WTC11 (cell line): ENCODE measurements at regions not wholly inside any gene's neighbourhood (a gene's known extent, or its start where the extent isn't known, plus 50 kb on each side); places are given as distances from the start of the nearest gene placed in this dataset.

Experiments used
- ATF3 ChIP-seq: sonication (generic); formaldehyde crosslinking; conservative IDR thresholded peaks from 2 replicates; pipeline ENCODE4 v1.8.1; 2022; ENCODE audit warnings: mild to moderate bottlenecking, missing genetic modification reagents
- CBFB ChIP-seq: sonication (generic); formaldehyde crosslinking; IDR thresholded peaks from 2 replicates; pipeline ENCODE4 v1.8.1; 2022; ENCODE audit warnings: mild to moderate bottlenecking, low read depth, missing genetic modification reagents
- CTCF ChIP-seq: fragments of 200-600 bp; IDR thresholded peaks from 2 replicates; pipeline ENCODE4 v1.8.0; 2022; ENCODE audit warnings: antibody characterized with exemption
- FOXP1 ChIP-seq: sonication (generic); formaldehyde crosslinking; IDR thresholded peaks from 2 replicates; pipeline ENCODE4 v1.8.0; 2022; ENCODE audit warnings: missing genetic modification reagents, mild to moderate bottlenecking, moderate library complexity, borderline replicate concordance
- HMGXB4 ChIP-seq: sonication (generic); formaldehyde crosslinking; IDR thresholded peaks from 2 replicates; pipeline ENCODE4 v1.8.1; 2023; ENCODE audit warnings: mild to moderate bottlenecking, moderate library complexity, missing genetic modification reagents
- NR2C2 ChIP-seq: sonication (generic); formaldehyde crosslinking; IDR thresholded peaks from 2 replicates; pipeline ENCODE4 v1.8.0; 2022; ENCODE audit warnings: mild to moderate bottlenecking, missing genetic modification reagents
- PRDM15 ChIP-seq: sonication (generic); formaldehyde crosslinking; IDR thresholded peaks from 2 replicates; pipeline ENCODE4 v1.8.0; 2022; ENCODE audit warnings: missing genetic modification reagents
- RELA ChIP-seq: sonication (generic); formaldehyde crosslinking; IDR thresholded peaks from 2 replicates; pipeline ENCODE4 v1.8.1; 2022; ENCODE audit warnings: missing genetic modification reagents, mild to moderate bottlenecking, borderline replicate concordance
- SMAD3 ChIP-seq: sonication (generic); formaldehyde crosslinking; IDR thresholded peaks from 2 replicates; pipeline ENCODE4 v1.8.0; 2022; ENCODE audit warnings: missing genetic modification reagents, mild to moderate bottlenecking, borderline replicate concordance
- ZNF317 ChIP-seq: sonication (generic); formaldehyde crosslinking; IDR thresholded peaks from 2 replicates; pipeline ENCODE4 v1.8.1; 2023; ENCODE audit warnings: low read depth, mild to moderate bottlenecking, moderate library complexity, missing genetic modification reagents, borderline replicate concordance
- ZNF425 ChIP-seq: fragments of 250-450 bp; sonication (Bioruptor Pico); conservative IDR thresholded peaks from 2 replicates; pipeline ENCODE4 v1.9.0; 2021; ENCODE audit warnings: mild to moderate bottlenecking
- TF ChIP-seq, protein P1 (sequence below): sonication (generic); formaldehyde crosslinking; IDR thresholded peaks from 2 replicates; pipeline ENCODE4 v1.8.1; 2022; ENCODE audit warnings: mild to moderate bottlenecking, moderate library complexity, missing genetic modification reagents
- TF ChIP-seq, protein P2 (sequence below): sonication (generic); formaldehyde crosslinking; IDR thresholded peaks from 2 replicates; pipeline ENCODE4 v1.8.1; 2022; ENCODE audit warnings: missing genetic modification reagents, borderline replicate concordance
- TF ChIP-seq, protein P3 (sequence below): sonication (generic); formaldehyde crosslinking; IDR thresholded peaks from 2 replicates; pipeline ENCODE4 v1.8.1; 2023; ENCODE audit warnings: mild to moderate bottlenecking, missing genetic modification reagents

- no peak for TF ChIP-seq CTCF
- TF ChIP-seq ZNF317, result no peak
- no peak for TF ChIP-seq PRDM15
- TF ChIP-seq FOXP1 (CRISPR knock-in tag), result no peak
- no peak for TF ChIP-seq ZNF425 (CRISPR knock-in tag)
- TF ChIP-seq, protein P1, sequence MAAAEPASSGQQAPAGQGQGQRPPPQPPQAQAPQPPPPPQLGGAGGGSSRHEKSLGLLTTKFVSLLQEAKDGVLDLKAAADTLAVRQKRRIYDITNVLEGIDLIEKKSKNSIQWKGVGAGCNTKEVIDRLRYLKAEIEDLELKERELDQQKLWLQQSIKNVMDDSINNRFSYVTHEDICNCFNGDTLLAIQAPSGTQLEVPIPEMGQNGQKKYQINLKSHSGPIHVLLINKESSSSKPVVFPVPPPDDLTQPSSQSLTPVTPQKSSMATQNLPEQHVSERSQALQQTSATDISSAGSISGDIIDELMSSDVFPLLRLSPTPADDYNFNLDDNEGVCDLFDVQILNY (CRISPR knock-in tag), result no peak
- TF ChIP-seq, protein P2, sequence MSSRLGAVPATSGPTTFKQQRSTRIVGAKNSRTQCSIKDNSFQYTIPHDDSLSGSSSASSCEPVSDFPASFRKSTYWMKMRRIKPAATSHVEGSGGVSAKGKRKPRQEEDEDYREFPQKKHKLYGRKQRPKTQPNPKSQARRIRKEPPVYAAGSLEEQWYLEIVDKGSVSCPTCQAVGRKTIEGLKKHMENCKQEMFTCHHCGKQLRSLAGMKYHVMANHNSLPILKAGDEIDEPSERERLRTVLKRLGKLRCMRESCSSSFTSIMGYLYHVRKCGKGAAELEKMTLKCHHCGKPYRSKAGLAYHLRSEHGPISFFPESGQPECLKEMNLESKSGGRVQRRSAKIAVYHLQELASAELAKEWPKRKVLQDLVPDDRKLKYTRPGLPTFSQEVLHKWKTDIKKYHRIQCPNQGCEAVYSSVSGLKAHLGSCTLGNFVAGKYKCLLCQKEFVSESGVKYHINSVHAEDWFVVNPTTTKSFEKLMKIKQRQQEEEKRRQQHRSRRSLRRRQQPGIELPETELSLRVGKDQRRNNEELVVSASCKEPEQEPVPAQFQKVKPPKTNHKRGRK (CRISPR knock-in tag), result no peak
- no peak for TF ChIP-seq HMGXB4 (CRISPR knock-in tag)
- TF ChIP-seq ATF3 (CRISPR knock-in tag), result no peak
- TF ChIP-seq, protein P3, sequence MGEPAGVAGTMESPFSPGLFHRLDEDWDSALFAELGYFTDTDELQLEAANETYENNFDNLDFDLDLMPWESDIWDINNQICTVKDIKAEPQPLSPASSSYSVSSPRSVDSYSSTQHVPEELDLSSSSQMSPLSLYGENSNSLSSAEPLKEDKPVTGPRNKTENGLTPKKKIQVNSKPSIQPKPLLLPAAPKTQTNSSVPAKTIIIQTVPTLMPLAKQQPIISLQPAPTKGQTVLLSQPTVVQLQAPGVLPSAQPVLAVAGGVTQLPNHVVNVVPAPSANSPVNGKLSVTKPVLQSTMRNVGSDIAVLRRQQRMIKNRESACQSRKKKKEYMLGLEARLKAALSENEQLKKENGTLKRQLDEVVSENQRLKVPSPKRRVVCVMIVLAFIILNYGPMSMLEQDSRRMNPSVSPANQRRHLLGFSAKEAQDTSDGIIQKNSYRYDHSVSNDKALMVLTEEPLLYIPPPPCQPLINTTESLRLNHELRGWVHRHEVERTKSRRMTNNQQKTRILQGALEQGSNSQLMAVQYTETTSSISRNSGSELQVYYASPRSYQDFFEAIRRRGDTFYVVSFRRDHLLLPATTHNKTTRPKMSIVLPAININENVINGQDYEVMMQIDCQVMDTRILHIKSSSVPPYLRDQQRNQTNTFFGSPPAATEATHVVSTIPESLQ (CRISPR knock-in tag), result no peak
- TF ChIP-seq NR2C2 (CRISPR knock-in tag), result no peak
- no peak for TF ChIP-seq RELA (CRISPR knock-in tag)
- no peak for TF ChIP-seq SMAD3 (CRISPR knock-in tag)
- TF ChIP-seq CBFB (CRISPR knock-in tag), result no peak
These were observed 1009.7 kb upstream of the GJE1 start for GRCh38 chr6:141123049-141123448.
